GM23248 (cell line): ENCODE measurements at regions not wholly inside any gene's neighbourhood (a gene's known extent, or its start where the extent isn't known, plus 50 kb on each side); places are given as distances from the start of the nearest gene placed in this dataset.

ENCODE experiments used
- EZH2 ChIP-seq: fragments of 200-600 bp; sonication (generic); IDR thresholded peaks from 2 replicates; pipeline ENCODE4 v1.6.1; 2018; ENCODE audit warnings: antibody characterized with exemption, mild to moderate bottlenecking; ENCODE audit not compliant: insufficient read depth, poor library complexity, severe bottlenecking
- EZH2phosphoT487 ChIP-seq: fragments of 200-600 bp; sonication (generic); IDR thresholded peaks from 2 replicates; pipeline ENCODE4 v1.6.1; 2018; ENCODE audit warnings: antibody characterized with exemption, moderate library complexity, mild to moderate bottlenecking, low read depth; ENCODE audit not compliant: insufficient read depth

- TF ChIP-seq EZH2 (no peak), EZH2phosphoT487 (no peak)
These were observed 55.6 kb upstream of the LAMA1 start for GRCh38 chr18:7173216-7173615.
